ENCODE measurements at regions not wholly inside any gene's neighbourhood (a gene's known extent, or its start where the extent isn't known, plus 50 kb on each side); places are given as distances from the start of the nearest gene placed in this dataset.

- ATAC-seq (ENCODE audit: insufficient read depth, low FRiP score) = no peak
- no peaks in the 10 kb centered on the region for H3K4me1 ChIP-seq (ENCODE audit: control insufficient read depth in 5 of 5, insufficient read depth in 5 of 5, low read length in 5 of 5)
- TF ChIP-seq CTCF (IDR thresholded peaks at IDR 0.05; ENCODE audit: control extremely low read depth, extremely low read depth) = no peak
- DNase-seq = peak in 1 of 3 donors; percentile 7
- no peak overlapping the region for H3K27ac ChIP-seq (ENCODE audit: low read depth in 1 of 2, low read length in 1 of 2)
- WGBS, 2 donors = 80 to 87% methylated on average over 3 of the region's 3 CpGs
- no peaks in the 10 kb centered on the region for H3K9me3 ChIP-seq (ENCODE audit: control insufficient read depth in 4 of 4, insufficient read depth in 3 of 4, low read length in 3 of 4)
- H3K36me3 ChIP-seq (ENCODE audit: control insufficient read depth in 4 of 4, insufficient read depth in 4 of 4, low read length in 4 of 4) = no peaks in the 10 kb centered on the region
- no peak overlapping the region for H3K9ac ChIP-seq (ENCODE audit: insufficient read depth in 1 of 2, low read length in 2 of 2)
- no peak overlapping the region for H3K4me3 ChIP-seq
- no peaks in the 10 kb centered on the region for H3K27me3 ChIP-seq (ENCODE audit: control insufficient read depth in 3 of 3, insufficient read depth in 3 of 3, low read length in 2 of 3)
Measured at GRCh38 chr3:67875858-67876257, 221.4 kb upstream of the SUCLG2 start.

GRCh38 chr3:67875338-67875737, 220.9 kb upstream of the SUCLG2 start:
- TF ChIP-seq CTCF (IDR thresholded peaks at IDR 0.05; ENCODE audit: control extremely low read depth, extremely low read depth) = no peak
- no peaks in the 10 kb centered on the region for H3K4me1 ChIP-seq (ENCODE audit: control insufficient read depth in 5 of 5, insufficient read depth in 5 of 5, low read length in 5 of 5)
- DNase-seq (no peak), ATAC-seq (ENCODE audit: insufficient read depth, low FRiP score) (no peak)
- no peak overlapping the region for H3K9ac ChIP-seq (ENCODE audit: insufficient read depth in 1 of 2, low read length in 2 of 2)
- H3K27ac ChIP-seq (ENCODE audit: low read depth in 1 of 2, low read length in 1 of 2) = no peak overlapping the region
- no peaks in the 10 kb centered on the region for H3K9me3 ChIP-seq (ENCODE audit: control insufficient read depth in 4 of 4, insufficient read depth in 3 of 4, low read length in 3 of 4)
- no peaks in the 10 kb centered on the region for H3K27me3 ChIP-seq (ENCODE audit: control insufficient read depth in 3 of 3, insufficient read depth in 3 of 3, low read length in 2 of 3)
- H3K4me3 ChIP-seq = no peak overlapping the region
- 69 to 86% methylated on average over 4 of the region's 4 CpGs for WGBS, 2 donors
- H3K36me3 ChIP-seq (ENCODE audit: control insufficient read depth in 4 of 4, insufficient read depth in 4 of 4, low read length in 4 of 4) = no peaks in the 10 kb centered on the region

- no peak for DNase-seq
- H3K27ac ChIP-seq (ENCODE audit: low read depth in 1 of 2, low read length in 1 of 2) = no peak overlapping the region
- 76 to 96% methylated on average over 3 of the region's 3 CpGs for WGBS, 2 donors
- H3K27me3 ChIP-seq (ENCODE audit: control insufficient read depth in 3 of 3, insufficient read depth in 3 of 3, low read length in 2 of 3) = no peaks in the 10 kb centered on the region
- H3K9ac ChIP-seq (ENCODE audit: insufficient read depth in 1 of 2, low read length in 2 of 2) = no peak overlapping the region
- no peaks in the 10 kb centered on the region for H3K9me3 ChIP-seq (ENCODE audit: control insufficient read depth in 4 of 4, insufficient read depth in 3 of 4, low read length in 3 of 4)
- no peak overlapping the region for H3K4me3 ChIP-seq
- no peak for ATAC-seq (ENCODE audit: insufficient read depth, low FRiP score)
- H3K4me1 ChIP-seq (ENCODE audit: control insufficient read depth in 5 of 5, insufficient read depth in 5 of 5, low read length in 5 of 5) = no peaks in the 10 kb centered on the region
- no peak for TF ChIP-seq CTCF (IDR thresholded peaks at IDR 0.05; ENCODE audit: control extremely low read depth, extremely low read depth)
- H3K36me3 ChIP-seq (ENCODE audit: control insufficient read depth in 4 of 4, insufficient read depth in 4 of 4, low read length in 4 of 4) = no peaks in the 10 kb centered on the region
Measured at GRCh38 chr3:67870477-67870876, 216.1 kb upstream of the SUCLG2 start.

- no peak for ATAC-seq (ENCODE audit: insufficient read depth, low FRiP score)
- H3K27ac ChIP-seq (ENCODE audit: low read depth in 1 of 2, low read length in 1 of 2) = no peak overlapping the region
- 93% methylated on average over 6 of the region's 6 CpGs for WGBS, 2 donors
Measured at GRCh38 chr3:67866571-67866970, 212.2 kb upstream of the SUCLG2 start.

More at GRCh38 chr3:67866571-67866970, 212.2 kb upstream of the SUCLG2 start:
- no peak for DNase-seq
- no peak overlapping the region for H3K4me3 ChIP-seq
- no peak overlapping the region for H3K9ac ChIP-seq (ENCODE audit: insufficient read depth in 1 of 2, low read length in 2 of 2)
- no peaks in the 10 kb centered on the region for H3K4me1 ChIP-seq (ENCODE audit: control insufficient read depth in 5 of 5, insufficient read depth in 5 of 5, low read length in 5 of 5)
- no peak for TF ChIP-seq CTCF (IDR thresholded peaks at IDR 0.05; ENCODE audit: control extremely low read depth, extremely low read depth)
- H3K27me3 ChIP-seq (ENCODE audit: control insufficient read depth in 3 of 3, insufficient read depth in 3 of 3, low read length in 2 of 3) = no peaks in the 10 kb centered on the region
- H3K36me3 ChIP-seq (ENCODE audit: control insufficient read depth in 4 of 4, insufficient read depth in 4 of 4, low read length in 4 of 4) = no peaks in the 10 kb centered on the region
- no peaks in the 10 kb centered on the region for H3K9me3 ChIP-seq (ENCODE audit: control insufficient read depth in 4 of 4, insufficient read depth in 3 of 4, low read length in 3 of 4)
